ENCODE measurements at regions not wholly inside any gene's neighbourhood (a gene's known extent, or its start where the extent isn't known, plus 50 kb on each side); places are given as distances from the start of the nearest gene placed in this dataset.
"Not testable (repeated sequence)": the region's sequence is repeated elsewhere in the genome, so short reads cannot be mapped to it uniquely, and the experiment has no call there.

- in situ Hi-C loops (cut with HindIII; ENCODE audit: low sequenced_read_pairs), result no loop called here
Measured at GRCh38 chr2:142758973-142759372, 118.5 kb upstream of the KYNU start.

GRCh38 chr2:142757111-142757510 is 120.4 kb upstream of the KYNU start:
- in situ Hi-C loops (cut with HindIII; ENCODE audit: low sequenced_read_pairs), result no loop called here

- in situ Hi-C loops (cut with HindIII; ENCODE audit: low sequenced_read_pairs), result no loop called here
Measured at GRCh38 chr2:142756430-142756829, 121.0 kb upstream of the KYNU start.

- in situ Hi-C loops (cut with HindIII; ENCODE audit: low sequenced_read_pairs), result no loop called here
Measured at GRCh38 chr2:142755191-142755590, 122.3 kb upstream of the KYNU start.

GRCh38 chr2:142754182-142754581 is 123.3 kb upstream of the KYNU start:
- in situ Hi-C loops (cut with HindIII; ENCODE audit: low sequenced_read_pairs), result no loop called here

- in situ Hi-C loops (cut with HindIII; ENCODE audit: low sequenced_read_pairs), result no loop called here
Measured at GRCh38 chr2:142750858-142751257, 126.6 kb upstream of the KYNU start.

- in situ Hi-C loops (cut with HindIII; ENCODE audit: low sequenced_read_pairs), result no loop called here
Measured at GRCh38 chr2:142748559-142749099, 128.8 kb upstream of the KYNU start.

GRCh38 chr2:142745691-142746090 is 131.8 kb upstream of the KYNU start:
- in situ Hi-C loops (cut with HindIII; ENCODE audit: low sequenced_read_pairs), result no loop called here

GRCh38 chr2:142742371-142743214 is 134.9 kb upstream of the KYNU start:
- in situ Hi-C loops (cut with HindIII; ENCODE audit: low sequenced_read_pairs), result no loop called here

- in situ Hi-C loops (cut with HindIII; ENCODE audit: low sequenced_read_pairs), result no loop called here
Measured at GRCh38 chr2:142741764-142742269, 135.6 kb upstream of the KYNU start.

- in situ Hi-C loops (cut with HindIII; ENCODE audit: low sequenced_read_pairs), result no loop called here
Measured at GRCh38 chr2:142734770-142735169, 142.7 kb upstream of the KYNU start.

- in situ Hi-C loops (cut with HindIII; ENCODE audit: low sequenced_read_pairs), result no loop called here
Measured at GRCh38 chr2:142734231-142734630, 143.2 kb upstream of the KYNU start.

- in situ Hi-C loops (cut with HindIII; ENCODE audit: low sequenced_read_pairs), result not testable (repeated sequence)
Measured at GRCh38 chr2:142729814-142730213, 147.7 kb upstream of the KYNU start.

GRCh38 chr2:142727821-142728478 is 149.5 kb upstream of the KYNU start:
- in situ Hi-C loops (cut with HindIII; ENCODE audit: low sequenced_read_pairs), result not testable (repeated sequence)

GRCh38 chr2:142725386-142725785 is 152.1 kb upstream of the KYNU start:
- in situ Hi-C loops (cut with HindIII; ENCODE audit: low sequenced_read_pairs), result no loop called here

GRCh38 chr2:142724713-142725349 is 152.6 kb upstream of the KYNU start:
- in situ Hi-C loops (cut with HindIII; ENCODE audit: low sequenced_read_pairs), result no loop called here

GRCh38 chr2:142724186-142724585 is 153.3 kb upstream of the KYNU start:
- in situ Hi-C loops (cut with HindIII; ENCODE audit: low sequenced_read_pairs), result no loop called here

- in situ Hi-C loops (cut with HindIII; ENCODE audit: low sequenced_read_pairs), result no loop called here
Measured at GRCh38 chr2:142723236-142723635, 154.2 kb upstream of the KYNU start.

GRCh38 chr2:142722569-142722968 is 154.9 kb upstream of the KYNU start:
- in situ Hi-C loops (cut with HindIII; ENCODE audit: low sequenced_read_pairs), result no loop called here

- in situ Hi-C loops (cut with HindIII; ENCODE audit: low sequenced_read_pairs), result no loop called here
Measured at GRCh38 chr2:142722086-142722485, 155.4 kb upstream of the KYNU start.

GRCh38 chr2:142721015-142721414 is 156.4 kb upstream of the KYNU start:
- in situ Hi-C loops (cut with HindIII; ENCODE audit: low sequenced_read_pairs), result no loop called here
